Activated CD8-positive, alpha-beta memory T cell treated with anti-CD3 and anti-CD28 coated beads for 36 hours (primary cell): ENCODE measurements at regions not wholly inside any gene's neighbourhood (a gene's known extent, or its start where the extent isn't known, plus 50 kb on each side); places are given as distances from the start of the nearest gene placed in this dataset.
"Not testable (repeated sequence)": the region's sequence is repeated elsewhere in the genome, so short reads cannot be mapped to it uniquely, and the experiment has no call there.

Experiments
- CTCF ChIA-PET: fragments of 350-600 bp; sonication (Branson Sonifier 250); formaldehyde crosslinking; loops from one replicate; lab custom pipeline; 2021; ENCODE audit warnings: antibody characterized with exemption; lab: Charles Lee
- POLR2A ChIA-PET: fragments of 350-600 bp; sonication (Branson Sonifier 250); formaldehyde crosslinking; loops from one replicate; lab custom pipeline; 2021; ENCODE audit warnings: antibody characterized with exemption; lab: Charles Lee

GRCh38 chr20:55937283-55937682, 68.0 kb downstream of the CBLN4 start:
- ChIA-PET CTCF (no interaction called here), POLR2A (no interaction called here)

DNA sequence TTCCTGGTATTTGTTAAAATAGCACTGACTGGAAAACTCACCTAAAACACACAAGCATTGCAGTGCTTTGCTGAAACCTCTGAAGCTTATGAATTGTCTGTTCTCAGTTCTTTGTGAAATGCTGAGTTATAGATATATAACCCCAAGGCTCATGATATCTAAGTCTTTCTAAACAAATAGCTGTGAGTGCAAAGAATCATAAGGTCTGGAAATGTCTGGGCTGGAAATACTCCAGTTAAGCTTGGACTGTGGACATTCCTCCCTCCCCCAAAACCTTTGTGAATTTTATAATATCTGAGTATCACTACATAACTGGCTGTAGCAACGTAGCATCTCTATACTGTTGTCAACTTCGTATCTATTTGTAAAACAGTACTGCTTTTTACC, 69.1 kb downstream of the CBLN4 start:
- CTCF ChIA-PET, result no interaction called here
- POLR2A ChIA-PET, result no interaction called here

DNA sequence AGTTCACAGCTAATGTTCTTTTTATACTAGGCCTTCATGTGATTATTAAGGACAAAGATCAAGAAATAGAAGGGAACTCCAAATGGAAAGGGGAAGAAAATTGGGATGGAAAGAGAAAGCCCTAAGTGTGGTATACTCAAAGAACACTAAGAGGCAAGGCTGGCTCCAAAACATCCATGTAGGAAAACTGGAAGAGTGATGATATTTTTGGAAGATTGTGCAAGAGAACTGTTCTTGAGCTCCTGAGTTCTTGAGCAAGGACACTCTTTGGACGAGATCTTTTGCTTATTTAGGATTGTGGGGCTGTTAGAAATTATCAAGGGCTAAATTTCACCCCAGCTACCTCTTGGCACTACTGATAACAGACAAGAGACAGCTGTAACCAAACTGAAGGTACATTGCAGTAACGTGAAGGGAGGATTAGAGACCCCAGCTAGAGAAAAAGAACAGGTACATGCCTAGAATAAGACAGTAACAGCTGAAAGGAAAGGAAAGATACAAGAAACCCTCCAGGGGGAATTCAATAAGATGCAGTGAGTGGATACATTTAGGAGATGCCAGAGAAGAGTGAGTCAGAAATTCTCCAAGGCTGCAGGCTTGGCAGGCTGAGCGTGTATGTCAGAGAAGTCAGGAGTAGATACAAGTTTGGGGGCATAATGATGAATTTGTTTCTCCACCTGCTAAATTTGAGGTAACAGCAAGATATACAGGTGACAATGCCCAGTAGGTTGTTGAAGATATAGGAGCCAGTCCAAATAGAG, 69.7 kb downstream of the CBLN4 start:
- ChIA-PET POLR2A (no interaction called here), CTCF (no interaction called here)

DNA sequence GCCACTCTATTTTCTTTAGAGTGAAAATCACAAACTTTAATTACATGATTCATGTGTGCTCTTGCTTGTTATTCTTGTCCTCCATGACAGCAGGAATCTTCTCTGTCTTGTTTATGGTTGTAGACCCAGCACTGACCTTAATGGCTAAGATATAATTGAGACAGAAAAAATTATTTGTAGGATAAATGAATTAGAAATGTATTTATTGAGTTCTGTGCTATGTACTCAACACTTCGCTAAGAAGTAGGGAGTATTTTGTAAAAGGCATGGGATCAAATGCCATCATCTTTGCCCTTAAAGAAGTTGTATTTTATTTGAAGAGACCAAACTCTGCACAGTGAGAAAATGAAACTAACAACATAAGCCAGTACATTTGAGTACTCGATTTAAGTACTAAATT, 71.2 kb downstream of the CBLN4 start:
- CTCF ChIA-PET, result no interaction called here
- POLR2A ChIA-PET, result no interaction called here

- POLR2A ChIA-PET, CTCF ChIA-PET: not testable (repeated sequence)
Observed at GRCh38 chr20:55930876-55931275, 74.4 kb downstream of the CBLN4 start.

DNA sequence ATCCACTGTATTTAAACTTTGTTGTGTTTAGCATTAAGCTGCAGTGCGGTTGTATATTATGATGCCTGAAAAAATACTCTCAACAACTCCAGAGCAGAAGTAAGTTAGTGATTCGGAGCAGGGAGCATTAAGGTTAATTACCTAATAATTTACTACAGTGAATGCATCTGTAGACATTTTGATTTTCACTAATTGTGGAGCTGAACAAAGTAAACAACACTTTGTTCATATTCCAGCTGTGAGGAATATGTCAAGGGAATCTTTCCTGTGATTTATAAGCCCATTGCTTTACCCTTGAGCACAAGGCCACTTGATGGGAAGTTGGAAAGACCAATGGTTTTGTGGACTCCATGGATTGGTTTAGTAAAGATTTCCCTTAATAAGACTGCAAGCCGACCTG, 77.1 kb downstream of the CBLN4 start:
- ChIA-PET POLR2A (no interaction called here), CTCF (no interaction called here)

DNA sequence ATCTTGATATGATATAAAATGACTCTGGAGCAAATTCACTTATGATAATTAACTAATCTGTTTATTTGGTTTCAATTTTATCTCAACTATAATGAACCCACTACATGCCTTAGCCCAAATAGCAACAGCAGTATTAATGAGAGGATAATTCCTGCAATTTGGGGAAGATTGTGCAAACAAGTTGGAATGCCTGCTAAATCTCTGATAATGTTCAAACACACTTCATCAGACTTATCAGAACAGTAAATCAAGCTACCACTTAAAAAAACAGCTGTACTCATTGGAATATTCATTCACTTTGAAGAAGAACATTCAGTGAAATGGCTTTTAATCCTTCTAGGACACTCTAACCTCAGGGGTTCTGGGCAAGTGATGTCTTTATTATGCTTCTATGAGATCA, 85.4 kb downstream of the CBLN4 start:
- POLR2A ChIA-PET, result no interaction called here
- CTCF ChIA-PET, result no interaction called here

- ChIA-PET POLR2A (no interaction called here), CTCF (no interaction called here)
Observed at GRCh38 chr20:55919319-55919718, 86.0 kb downstream of the CBLN4 start.

DNA sequence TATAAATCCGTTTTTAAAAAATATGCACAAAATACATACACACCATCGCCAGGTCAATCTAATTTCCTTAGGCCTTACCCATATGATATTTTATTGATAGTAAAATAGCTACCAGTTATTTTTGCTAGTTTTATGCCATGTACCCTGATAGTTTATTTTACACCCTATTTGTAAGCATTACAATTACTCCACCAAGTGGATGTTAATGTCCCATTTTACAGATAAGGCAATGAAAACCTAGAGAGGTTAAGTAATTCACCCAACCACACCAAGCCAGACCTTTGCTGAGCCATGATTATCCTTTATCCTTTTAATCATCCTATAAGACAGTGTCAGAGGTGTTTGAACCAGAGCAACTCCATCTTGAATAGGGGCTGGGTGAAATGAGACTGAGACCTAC, 86.8 kb downstream of the CBLN4 start:
- ChIA-PET CTCF (no interaction called here), POLR2A (no interaction called here)

DNA sequence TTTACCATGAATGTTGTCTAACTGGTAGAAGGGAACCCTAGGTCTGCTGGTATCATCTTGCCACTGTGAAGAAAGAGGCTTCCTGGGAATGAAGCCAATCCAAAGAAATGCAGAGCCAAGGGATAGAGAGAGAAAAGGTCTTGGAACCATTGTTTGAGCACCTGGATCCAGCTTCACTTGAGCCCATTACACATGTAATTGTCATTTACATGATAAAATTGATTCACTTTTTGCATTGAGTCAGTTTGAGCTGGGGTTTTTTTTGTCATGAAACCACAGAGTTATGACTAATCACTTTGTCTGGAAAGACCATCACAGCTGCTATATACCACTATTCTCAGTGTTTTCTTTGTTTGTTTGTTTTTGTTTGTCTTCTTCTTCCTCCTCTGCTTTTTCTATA, 112.3 kb downstream of the CBLN4 start:
- POLR2A ChIA-PET, result no interaction called here

DNA sequence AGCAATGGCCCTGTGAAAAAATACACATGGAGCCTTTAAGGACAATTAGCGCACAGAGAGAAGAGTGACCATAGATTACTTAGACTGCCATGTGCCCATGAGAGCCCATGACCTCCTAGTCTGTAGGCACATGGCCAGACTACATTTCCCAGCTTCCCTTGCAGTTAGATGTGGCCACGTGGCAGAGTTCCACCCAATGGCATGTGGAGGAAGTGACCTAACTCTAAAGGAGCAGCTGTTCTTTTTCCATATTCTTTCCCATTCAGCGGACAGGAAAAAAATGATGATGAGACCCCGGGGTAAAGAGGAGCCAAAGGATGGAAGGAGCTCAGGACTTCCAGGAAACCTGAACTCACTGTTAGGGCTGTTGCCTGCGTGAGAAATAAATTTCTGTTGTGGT, 116.6 kb downstream of the CBLN4 start:
- CTCF ChIA-PET, result no interaction called here
- POLR2A ChIA-PET, result no interaction called here

More for the DNA sequence above, 112.3 kb downstream of the CBLN4 start:
- CTCF ChIA-PET, result no interaction called here

GRCh38 chr20:55882910-55883309, 122.4 kb downstream of the CBLN4 start:
- POLR2A ChIA-PET, result no interaction called here
- CTCF ChIA-PET, result no interaction called here

DNA sequence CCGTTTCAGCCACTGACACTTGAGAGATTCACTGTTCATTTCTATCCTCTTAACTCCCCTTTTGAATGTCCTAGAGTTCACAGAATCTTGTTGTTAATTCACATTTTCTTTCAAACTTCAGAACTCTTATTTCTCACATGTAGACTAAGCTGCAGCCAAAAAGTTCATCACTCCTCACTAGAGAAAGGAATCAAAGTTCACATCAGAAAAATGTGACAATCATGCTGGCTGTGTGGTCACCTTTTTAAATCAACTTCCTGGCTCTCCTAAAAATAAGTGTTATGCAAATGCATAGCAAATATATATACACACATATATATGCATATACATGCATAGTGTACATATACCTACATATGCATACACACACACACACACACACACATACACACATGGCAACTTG, 123.0 kb downstream of the CBLN4 start:
- ChIA-PET CTCF (no interaction called here), POLR2A (no interaction called here)

DNA sequence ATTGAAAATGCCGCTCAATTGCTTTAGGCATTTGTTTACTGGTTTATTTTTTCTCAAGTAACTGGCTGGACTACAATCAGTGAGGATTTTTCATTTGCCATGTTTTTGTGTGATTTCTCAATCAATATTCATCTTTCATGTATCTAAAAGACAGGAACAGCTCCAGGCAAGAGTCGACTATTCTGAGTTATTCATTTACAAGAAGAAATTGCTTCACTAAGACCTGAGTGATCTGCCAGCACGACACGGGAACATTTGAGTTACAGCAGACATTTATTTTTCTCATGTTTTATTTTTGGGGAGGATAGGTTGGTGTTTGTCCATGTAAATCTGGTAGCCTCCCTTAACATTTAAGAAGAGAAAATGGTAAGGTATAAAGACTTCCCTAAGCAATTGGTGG, 124.1 kb downstream of the CBLN4 start:
- POLR2A ChIA-PET, result no interaction called here
- CTCF ChIA-PET, result no interaction called here

DNA sequence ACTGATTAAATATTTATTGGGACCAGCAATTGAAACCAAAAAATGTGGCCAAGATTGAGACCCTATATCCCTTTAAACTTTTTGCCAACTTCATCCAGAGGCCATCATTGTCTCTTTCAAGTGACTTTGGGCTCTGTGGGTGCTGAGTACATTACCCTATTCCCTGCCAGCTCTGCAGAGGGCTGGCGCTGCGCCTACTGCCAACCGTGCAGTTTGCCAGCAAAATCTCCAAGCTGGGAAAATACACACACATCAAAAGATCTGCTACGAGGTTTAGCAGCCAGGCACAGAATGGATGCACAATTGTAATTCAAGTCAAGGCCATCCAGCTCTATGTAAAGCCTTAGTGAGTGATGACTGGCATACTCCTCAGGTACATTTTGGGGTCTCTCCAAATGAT, 125.0 kb downstream of the CBLN4 start:
- POLR2A ChIA-PET, result no interaction called here
- CTCF ChIA-PET, result no interaction called here

GRCh38 chr20:55855052-55855451, 150.3 kb downstream of the CBLN4 start:
- CTCF ChIA-PET, result no interaction called here
- POLR2A ChIA-PET, result no interaction called here

DNA sequence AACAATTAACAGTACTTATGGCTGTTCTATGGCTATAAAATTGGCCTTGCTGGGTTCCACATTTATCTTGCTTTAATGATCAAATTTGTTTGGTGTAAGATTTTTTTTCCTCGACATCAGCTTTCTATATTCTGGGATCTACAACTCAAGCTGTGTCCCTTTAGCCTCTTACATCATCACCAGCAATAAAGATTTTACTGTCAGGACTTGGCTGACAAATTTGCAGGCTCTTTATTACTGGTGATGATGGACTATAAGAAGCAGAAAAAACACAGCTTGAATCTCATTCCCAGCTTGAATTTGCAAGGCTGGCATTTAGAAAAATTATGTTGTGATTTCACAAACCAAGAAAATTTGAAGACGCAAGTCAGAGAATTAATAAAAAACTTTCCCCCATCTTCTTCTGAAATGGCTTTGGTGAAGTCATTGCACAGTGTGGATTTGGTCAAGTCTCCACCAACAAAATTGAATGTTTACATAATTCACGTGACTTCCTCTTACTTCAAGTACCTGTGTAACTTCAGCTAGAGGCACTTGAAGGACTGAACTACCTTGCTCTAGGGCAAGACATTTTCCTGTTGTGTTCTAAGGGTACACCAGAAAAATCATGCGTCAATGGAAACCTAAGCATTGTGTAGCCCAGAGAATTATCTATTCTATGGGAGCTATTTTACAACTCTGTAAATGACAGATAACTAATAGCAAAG, 175.0 kb downstream of the CBLN4 start:
- ChIA-PET POLR2A (no interaction called here), CTCF (no interaction called here)

DNA sequence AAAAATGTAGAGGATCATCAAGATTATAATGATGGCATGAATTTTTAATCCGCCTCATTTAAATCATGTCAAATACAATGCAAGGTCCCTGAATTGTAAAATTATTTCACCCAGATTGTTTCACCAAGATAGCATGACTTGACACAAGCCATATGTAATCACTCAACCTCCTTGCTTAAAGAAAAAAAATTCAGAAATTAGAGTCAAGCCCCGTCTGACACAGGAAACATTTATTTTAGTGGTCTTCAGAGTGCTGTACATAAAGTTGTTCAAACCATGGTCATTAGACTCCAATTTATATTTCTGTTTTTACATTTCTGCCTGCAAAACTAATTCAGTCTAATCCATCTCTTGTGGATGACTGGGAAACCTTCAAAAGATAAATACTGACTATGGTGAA, 200.2 kb downstream of the CBLN4 start:
- ChIA-PET POLR2A (no interaction called here), CTCF (no interaction called here)

DNA sequence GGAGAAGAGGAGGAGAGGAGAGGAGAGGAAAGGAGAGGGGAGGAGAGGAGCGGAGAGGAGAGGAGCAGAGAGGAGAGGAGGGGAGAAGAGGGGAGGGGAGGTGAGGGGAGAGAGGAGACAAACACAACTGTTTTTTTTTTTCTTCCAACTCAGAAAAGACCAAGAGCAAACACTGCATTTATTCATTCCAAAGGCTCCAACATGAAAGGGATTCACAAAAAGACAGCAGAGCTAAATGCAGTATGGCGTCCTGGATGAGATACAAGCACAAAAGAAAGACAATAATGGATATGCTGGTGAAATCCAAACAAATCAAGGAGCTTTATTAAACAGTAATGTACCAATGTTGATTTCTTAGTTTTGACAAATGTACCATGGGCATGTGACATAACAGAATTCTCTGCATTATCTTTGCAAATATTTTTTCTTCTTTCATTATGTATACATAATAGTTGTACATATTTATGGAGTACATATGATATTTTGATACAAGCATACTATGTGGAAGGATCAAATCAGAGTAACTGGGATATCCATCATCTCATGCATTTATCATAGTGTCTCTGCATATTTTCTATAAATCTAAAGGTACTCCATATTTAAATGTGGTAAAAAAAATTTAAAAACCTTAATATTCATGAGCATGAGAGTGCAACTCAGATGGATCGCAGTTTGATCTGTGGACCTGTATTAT, 204.6 kb downstream of the CBLN4 start:
- ChIA-PET POLR2A (no interaction called here), CTCF (no interaction called here)

GRCh38 chr20:55793986-55794385, 211.3 kb downstream of the CBLN4 start:
- POLR2A ChIA-PET, result no interaction called here
- CTCF ChIA-PET, result no interaction called here

DNA sequence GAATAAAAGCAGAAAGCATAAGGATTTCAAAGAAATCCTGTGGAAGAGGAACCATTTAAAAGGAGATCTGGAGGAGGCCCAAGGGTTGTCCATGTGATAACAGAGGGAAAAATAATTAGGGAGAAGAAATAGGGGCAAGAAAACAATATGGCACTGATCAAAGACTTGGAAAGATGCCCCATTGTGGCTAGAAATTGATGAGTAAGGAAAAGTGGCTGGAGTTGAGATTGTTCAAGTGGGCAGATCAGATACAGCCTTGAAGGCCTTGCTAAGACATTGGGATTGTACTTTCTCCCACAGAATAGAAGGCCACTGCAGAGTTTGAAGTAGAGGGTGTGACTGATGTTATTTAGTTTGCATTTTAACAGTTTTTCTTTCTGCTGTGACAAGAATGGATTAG, 213.3 kb downstream of the CBLN4 start:
- ChIA-PET POLR2A (no interaction called here), CTCF (no interaction called here)
